HG02938 (cell line): ENCODE measurements at regions not wholly inside any gene's neighbourhood (a gene's known extent, or its start where the extent isn't known, plus 50 kb on each side); places are given as distances from the start of the nearest gene placed in this dataset.

ENCODE experiments used
- ATAC-seq: cut with Tn5 transposase; IDR thresholded peaks from one replicate; pipeline ENCODE4 v1.9.1; 2021; ENCODE audit warnings: mild to moderate bottlenecking, moderate library complexity; ENCODE audit not compliant: unreplicated experiment

DNA sequence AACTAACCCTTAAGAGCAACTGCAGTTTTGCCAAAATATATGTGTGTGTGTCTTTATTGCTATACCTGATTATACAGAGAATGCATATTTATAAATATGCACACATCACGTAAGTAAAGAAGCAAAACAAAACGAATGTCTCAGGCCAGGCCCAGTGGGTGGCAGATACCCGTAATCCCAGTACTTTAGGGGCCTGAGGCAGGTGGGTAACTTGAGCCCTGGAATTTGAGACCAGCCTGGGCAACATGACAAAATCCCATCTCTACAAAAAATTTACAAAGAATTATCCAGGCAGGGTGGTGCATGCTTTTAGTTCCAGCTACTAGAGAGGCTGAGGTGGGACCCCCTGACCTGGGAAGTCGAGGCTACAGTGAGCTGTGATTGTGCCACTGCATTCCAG is 745.3 kb downstream of the SATB2 start:
- no peak for ATAC-seq

DNA sequence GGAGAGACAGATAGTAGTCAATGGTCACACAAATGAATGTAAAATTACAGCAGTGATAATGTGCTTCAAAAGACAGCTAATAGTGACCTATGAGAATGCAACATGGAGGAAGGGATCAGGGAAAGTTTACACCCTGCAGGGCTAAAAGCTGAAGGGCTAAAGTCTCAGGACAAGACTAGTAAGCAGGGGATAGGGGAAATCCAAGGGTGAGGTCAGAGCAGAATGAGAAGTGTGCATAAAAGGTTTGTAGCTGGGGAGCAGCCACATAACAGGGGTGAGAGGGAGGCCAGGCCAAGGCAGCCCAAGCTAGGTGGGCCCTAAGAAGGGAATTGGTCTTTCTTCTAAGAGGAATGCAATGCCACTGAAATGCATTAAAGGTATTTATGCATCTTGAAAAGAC is 746.3 kb downstream of the SATB2 start:
- ATAC-seq, result no peak

DNA sequence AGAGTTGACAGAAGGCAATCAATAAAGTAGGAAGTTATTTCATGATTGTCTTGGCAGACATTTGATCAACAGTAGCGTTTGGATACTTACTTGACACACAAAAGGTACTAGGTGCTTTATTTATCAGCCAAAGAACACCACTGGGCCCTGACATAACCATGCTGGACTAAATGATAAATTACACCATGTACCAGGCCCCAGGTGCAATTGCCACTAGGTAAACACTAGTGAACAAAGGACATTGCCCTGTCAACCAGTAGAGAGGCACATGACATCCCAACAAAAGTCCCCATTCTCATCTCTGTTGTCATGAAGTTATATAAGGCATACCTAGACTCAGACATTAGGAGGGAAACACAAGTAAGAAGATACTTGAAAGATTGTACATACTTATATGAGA is 747.2 kb downstream of the SATB2 start:
- ATAC-seq, result no peak

DNA sequence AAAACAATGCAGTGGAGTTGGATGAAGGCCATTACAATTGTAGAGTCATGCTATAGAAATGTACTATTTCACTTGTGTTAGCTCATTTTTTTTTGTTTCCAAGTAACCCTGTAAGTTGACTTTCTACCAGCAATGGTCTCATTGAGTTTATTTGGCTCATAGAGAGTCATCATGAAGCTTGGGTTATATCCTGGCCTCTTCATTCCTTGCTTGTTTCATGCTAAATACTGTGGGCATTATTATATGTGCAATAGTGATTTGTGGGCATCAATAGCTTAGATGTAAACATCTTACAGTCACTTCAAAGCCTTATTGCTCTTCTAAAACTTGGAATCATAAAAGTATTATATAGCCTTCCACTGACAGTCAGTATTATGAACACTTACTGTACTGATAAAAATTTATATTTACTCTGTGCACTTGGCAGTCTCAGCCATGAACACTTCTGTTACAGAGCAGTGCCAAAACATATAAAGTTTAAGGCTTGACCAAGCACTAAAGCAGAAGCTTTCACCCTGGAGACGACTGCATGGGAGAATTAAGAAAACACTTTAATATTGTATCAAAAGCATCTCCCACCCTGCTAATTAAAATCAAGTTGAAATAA is 751.2 kb downstream of the SATB2 start:
- no peak for ATAC-seq

DNA sequence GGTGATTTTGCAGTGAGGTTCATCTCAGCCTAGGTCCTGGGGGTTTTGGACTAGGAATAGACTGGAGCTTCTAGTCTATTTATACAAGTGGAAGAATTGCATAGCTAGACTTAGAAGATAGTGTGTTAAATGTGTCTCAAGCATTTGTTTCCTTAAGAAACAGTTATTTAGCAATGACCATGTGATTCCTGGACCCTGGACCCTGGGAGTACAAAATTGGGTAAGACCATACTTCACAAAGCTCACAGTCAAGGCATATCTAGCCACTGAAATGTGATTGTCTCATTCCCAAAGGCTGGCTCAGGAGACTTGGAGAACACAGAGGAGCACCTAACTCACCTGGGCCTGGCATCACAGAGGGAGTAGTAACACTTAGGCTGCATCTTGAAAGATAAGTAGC is 754.5 kb downstream of the SATB2 start:
- ATAC-seq, result no peak

DNA sequence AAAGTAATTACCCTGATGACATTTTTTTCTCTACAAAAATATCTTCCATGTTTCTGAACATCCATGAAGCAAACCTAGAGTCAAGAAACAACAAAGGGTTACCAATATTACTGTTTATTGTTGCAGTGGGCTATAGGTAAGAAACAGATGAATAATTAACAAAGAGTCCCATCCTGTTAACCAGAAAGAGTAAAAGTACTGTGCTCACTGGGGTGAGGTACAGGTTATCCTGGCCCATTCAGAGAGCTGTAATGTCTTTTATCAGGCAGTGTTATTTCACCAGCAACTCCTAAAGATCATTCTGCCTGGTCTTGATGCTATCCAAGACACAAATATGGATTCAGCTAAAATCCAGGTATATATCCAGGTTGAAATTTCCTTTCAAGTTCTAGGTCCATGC is 754.9 kb downstream of the SATB2 start:
- ATAC-seq, result no peak

DNA sequence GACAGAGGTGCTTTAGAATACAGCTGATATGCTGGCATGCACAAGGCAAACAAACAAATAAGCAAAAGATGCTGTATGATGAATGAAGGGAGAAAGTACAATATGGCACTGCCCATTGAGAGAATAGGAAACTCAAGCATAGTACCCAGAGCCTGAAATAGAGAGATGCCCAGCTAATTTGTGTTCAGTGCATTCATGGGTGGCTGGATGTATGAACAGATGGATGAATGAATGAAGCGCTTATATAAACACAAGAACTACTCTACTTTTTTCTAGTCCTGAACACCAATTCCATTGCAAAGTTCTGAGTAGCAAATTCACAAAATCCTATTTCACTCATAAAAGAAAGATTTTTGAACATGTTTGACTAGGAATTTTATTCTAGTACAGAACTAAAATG is 756.3 kb downstream of the SATB2 start:
- ATAC-seq, result no peak

DNA sequence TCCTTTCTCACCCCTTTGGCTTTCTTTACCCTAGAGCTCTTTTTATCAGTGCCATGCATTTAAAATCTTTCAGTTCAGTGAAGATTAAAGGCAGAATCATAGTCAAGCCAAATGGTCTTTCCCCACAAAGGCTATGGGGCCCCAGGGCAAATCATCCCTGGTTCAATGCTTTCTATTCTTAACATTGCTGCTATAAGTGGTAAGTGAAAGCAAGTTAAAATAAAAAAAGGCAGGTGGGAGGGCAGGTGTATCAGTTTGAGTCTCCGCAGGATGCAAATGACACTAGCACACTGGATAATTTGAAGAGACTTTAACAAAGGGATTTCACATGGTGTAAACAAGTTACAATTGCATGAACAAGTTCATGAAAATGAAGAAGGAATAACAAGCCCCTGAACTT is 757.4 kb downstream of the SATB2 start:
- ATAC-seq, result no peak

DNA sequence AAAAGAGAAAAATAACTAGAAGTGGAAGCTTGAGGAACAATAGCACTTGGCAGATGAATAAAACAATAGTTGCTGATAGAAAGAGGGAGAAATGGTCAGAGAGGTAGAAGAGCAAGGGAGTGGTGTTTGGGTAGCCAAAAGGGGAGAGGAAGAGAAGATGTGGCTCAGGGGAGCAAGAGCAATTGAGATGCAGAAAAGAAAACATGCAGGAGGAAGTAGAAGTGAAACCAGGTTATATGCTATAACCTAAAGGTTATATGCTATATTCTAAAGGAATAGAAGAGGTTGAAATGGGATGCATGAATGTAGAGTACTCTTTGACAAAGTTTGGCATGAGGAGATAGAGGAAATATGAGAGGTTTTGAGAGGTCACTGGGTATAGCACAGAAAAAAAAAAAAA is 759.5 kb downstream of the SATB2 start:
- ATAC-seq, result no peak

DNA sequence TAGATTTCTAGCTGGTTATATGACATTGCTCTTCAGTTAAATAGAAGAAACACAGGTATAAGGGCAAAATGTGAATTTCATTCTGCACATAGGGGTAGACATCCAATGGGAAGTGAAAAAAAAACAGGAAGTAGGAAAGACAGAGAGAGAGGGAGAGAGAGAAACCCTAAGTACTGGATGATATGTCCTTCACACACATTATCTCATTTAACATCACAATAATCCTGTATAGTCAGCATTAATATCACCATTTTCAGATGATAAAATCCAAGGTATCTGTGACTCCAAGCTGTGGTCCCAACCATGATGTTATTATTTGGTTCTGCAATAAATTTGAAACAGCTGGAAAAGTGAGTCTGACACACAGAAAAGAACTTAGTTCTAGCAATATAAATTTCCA is 759.9 kb downstream of the SATB2 start:
- ATAC-seq, result no peak

DNA sequence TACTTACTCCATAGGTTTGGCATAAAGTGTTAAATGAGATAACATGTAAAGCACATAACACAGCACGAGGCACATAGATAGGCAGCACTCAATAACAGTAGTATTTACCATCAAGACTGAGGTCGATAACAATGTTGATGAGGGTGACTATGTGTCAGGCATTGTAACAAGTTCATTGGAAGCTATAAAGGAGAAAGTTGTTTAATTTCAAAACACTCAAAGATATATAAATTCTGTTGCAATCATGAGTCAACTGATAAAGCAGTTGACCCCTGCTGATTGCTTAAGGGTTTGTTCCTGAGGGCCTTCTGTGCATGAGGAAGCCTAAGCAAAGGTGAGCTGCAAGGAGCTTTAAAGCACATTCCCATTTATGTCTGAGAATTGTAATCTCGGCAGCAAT is 760.5 kb downstream of the SATB2 start:
- no peak for ATAC-seq

DNA sequence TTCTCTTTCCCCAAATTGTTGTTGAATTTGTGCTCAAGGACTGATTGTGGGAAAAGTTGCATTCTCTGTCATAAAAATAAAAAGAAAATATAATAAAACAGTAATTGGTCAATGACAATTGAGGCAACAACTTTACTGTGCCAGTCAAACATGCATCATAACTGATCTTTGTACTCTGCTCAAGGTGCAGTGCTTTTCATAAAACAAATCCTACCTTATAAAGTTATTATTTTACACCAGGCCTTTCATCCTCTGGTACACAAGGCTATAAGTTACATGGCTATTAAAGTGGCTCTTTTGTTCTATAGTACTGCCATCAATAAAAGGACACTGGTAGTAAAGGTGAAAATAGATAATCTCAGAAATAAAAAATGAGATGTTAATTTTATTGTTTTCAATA is 761.9 kb downstream of the SATB2 start:
- no peak for ATAC-seq

DNA sequence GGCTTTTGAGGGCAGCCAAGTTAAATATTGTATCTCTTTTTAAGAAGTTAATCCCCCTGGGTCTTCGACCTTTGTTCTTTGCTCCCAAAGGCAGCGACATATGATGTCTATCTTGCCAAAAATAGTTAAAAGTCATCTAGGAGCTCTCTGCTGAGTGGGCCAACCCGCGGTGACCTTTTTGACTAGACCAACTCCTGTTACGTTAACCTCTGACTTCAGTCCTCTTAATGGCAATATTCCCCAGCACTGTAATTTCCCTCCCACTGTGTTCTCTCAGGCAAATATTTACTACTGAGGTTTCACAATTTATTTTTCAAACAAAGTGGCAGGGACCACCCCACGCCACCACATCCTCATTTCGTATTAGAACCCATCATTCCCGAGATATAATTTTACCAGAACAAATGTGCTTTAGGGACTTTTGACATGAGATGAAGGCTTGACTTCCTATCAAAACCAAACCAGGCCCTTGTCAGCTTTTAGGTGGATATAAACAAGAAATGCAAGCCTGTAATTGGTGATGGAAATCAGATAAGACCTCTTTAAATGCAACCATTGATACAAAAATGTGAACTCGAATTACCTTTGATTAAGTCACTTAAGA is 764.7 kb downstream of the SATB2 start:
- no peak for ATAC-seq

DNA sequence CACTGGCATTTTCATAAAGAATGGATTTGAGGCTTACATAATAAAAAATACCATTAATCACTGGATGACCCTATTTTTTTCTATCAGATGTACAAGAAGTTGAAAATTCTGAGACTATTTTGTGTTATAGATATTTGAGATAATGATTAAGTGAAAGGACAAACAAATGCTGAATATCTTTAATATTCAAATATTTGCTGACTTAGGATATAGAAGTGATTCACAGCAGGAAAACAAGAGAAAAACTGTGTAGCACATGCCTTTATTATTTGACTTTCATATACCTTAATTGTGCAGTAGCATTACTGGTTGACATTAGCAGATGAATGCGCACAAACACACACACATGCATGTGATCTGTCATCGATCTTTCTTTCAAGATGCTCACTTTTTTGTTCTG is 766.5 kb downstream of the SATB2 start:
- ATAC-seq, result no peak

DNA sequence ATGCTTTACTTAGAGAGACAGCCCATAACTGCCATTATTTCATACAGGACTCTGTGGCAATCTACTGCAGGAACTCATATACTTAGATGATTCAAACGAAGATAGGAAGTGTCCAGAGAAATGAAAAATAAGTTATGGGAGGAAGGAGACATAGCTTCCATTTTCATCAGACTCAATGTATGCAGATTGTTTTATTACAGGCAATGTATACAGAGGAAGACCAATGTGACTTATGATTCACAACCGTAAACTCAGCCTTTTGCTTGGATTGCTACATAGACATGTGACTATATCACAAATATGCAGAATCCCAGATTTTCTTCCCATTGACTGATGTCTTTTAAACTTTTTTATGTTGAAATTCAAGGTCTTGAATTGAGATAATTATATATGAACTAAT is 793.4 kb downstream of the SATB2 start:
- no peak for ATAC-seq

DNA sequence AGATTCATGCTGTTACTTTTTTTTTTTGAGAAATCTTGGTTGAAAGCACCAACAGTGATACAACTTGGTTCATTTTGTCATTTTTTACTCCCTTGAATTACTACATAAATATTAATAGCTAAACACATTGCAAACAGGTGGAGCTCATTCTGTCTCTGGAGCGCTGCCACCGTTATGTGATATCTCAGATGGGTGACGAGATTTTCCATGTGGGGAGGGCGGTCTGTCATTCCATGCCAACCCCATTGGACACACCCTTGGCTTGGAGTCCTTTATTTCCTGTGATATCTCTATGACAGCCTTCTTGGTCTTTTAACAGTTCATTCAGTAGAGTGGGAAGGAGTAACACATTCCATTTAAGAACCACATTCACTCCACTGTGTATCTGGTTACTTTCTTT is 794.8 kb downstream of the SATB2 start:
- ATAC-seq, result no peak

DNA sequence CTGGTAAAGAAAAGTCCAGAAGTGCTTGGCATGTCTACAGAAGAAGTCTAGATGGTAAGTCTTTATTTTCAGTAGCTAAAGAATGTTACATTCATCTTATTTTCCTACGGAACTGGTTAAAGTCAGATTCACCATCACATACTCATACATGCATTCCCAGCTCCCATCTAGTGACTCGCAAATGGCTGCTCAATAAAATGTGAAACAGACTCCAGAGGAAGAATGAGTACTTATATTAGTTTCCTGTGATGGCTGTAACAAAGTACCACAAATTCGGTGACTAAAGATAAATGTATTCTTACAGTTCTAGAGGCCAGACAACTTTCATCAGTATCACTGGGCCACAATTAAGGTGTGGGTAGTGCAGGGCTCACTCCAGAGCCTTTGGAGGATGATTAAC is 797.2 kb downstream of the SATB2 start:
- no peak for ATAC-seq

DNA sequence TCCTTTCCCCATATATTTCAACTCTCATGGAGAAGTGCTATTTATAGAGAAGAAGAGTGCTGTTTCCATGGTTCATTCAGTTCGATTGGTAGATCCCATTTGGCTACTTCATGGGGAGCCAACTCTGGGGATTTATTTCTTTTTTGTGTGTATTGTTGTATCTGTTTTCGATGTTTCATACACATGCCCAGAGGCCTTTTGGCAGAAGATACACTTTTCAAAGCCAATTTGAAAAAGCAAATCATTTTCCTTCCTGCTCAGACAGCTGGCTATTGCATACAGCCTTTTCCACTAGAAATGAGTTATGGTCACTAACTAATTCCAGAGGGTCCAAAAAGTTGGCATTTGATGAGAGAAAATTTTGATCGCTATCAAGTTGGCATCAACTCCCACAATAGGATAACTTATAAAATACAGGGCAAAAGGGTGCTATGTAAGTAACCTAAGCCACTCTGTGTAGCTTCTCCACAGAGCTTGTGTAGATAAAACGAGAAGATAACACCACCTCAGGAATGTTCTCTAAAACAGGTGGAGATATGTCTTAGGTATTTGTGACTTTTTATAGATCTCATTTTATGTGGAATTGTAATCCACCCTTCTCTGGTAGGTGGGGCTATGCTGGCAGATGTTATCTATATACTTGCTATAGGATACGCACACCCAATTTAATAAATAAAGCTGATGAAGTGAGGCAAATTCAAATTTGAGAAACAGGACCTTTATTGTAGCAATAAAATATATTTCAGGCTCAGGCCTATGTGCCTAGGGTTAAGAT is 798.5 kb downstream of the SATB2 start:
- no peak for ATAC-seq

DNA sequence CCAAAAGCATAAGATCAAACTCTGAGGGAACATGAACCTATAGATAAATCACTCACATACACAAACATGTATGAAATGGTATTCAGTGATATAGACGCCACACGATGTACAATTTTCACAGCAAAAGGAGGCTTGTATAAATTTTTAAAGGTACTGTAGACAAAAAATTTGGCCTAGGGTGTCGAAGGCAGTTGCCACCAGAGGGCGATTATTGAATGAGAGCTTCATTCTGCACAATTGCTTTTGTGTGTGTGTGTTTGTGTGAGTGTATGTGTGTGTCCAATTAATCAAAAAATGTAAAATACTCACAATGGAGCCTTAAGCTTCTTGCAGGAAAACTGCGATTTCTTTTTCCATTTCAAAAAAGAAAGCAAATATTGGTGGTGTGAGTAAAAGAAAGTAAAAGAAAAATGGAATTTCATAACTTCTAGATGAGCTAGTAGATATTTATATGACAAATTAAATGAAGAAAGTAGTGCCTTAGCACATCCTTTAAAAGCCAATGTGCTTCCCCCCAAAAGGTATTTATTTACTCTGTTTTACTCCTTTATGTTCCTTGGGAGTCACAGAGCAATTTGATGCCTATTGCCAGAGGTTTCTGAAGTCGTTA is 800.1 kb downstream of the SATB2 start:
- no peak for ATAC-seq

DNA sequence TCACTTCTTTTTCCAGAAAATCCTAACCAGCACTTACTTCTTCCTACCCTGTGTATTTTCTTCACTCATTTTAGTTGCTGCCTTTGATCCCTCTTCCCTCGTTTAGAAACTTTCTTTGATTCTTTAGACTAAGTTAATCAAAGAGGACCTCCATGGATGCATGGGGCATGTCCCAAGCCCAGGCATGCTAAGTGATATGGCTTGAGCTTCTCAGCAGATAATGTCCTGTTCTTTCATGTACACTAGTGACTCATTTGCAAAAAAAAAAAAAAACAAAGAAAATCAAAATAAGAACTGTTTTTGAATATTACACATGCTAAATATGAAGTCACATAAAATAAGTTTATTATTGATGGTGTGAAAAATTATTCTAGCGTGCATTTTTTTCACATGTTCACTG is 800.9 kb downstream of the SATB2 start:
- ATAC-seq, result no peak

DNA sequence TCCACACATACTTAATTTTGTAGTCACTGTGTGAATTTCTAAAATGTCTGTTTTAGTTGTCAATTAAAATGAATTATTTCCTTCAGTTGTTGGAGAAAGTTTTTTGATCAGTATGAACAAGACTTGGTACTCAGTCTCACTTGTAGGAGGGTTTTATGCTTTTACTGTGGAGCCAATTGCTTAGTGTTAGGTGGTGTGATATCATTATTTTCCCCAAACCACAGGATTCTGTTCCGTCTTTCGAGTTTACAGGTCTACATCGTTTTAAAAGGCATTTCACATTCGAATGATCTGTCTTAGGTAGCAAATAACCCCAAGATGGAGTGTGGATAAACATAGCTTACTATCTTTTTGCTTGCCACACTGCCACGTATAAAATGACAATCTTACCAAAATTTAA is 803.1 kb downstream of the SATB2 start:
- no peak for ATAC-seq

DNA sequence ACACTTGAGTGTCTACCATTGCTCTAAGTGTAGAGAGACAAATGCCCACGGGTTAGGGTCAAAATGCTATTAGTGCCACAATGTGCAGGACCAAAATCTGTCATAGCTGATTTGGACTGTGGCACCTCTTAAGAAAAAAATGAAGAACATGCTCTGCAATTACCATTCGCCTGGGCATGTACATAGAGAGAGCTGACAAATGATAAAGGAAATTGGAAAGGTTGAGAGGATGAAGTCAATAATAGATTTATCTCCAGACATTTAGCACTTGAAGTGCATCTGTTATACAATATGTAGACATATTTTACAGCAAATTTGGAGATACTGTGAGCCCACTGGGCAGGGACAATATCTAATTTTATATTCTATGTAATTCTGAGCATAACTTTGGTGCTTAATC is 804.4 kb downstream of the SATB2 start:
- no peak for ATAC-seq
